ENCODE measurements at regions not wholly inside any gene's neighbourhood (a gene's known extent, or its start where the extent isn't known, plus 50 kb on each side); places are given as distances from the start of the nearest gene placed in this dataset.

- H2AFZ ChIP-seq (ENCODE audit: low read depth, low read length), result no peak overlapping the region
- no peaks in the 10 kb centered on the region for H3K36me3 ChIP-seq (replicated peaks; ENCODE audit: low read depth, low read length)
- no peaks in the 10 kb centered on the region for H3K79me2 ChIP-seq (ENCODE audit: low read length)
- H3K9ac ChIP-seq (ENCODE audit: low read length), result no peak overlapping the region
- H4K20me1 ChIP-seq (ENCODE audit: insufficient read depth, low read length), result no peaks in the 10 kb centered on the region
- TF ChIP-seq CTCF (IDR thresholded peaks at IDR 0.05; ENCODE audit: low read depth, low read length), result no peak
- no peak for TF ChIP-seq EZH2phosphoT487 (IDR thresholded peaks at IDR 0.05; ENCODE audit: low read depth)
- H3K27me3 ChIP-seq (ENCODE audit: low read depth, low read length), result no peaks in the 10 kb centered on the region
- no peak overlapping the region for H3K4me2 ChIP-seq (ENCODE audit: low read length)
- H3K4me1 ChIP-seq (ENCODE audit: low read length), result no peaks in the 10 kb centered on the region
- no peak overlapping the region for H3K27ac ChIP-seq (ENCODE audit: low read length)
- H3K9me3 ChIP-seq (ENCODE audit: insufficient read depth, low read length), result no peaks in the 10 kb centered on the region
- no peak overlapping the region for H3K4me3 ChIP-seq (ENCODE audit: low read length)
Observed at GRCh38 chr2:35251156-35251555, 1104.4 kb upstream of the CRIM1 start.

- Histone ChIP-seq H3K36me3 (replicated peaks; ENCODE audit: low read depth, low read length) (no peaks in the 10 kb centered on the region), H2AFZ (ENCODE audit: low read depth, low read length) (no peak overlapping the region), H3K9ac (ENCODE audit: low read length) (no peak overlapping the region), H3K79me2 (ENCODE audit: low read length) (no peaks in the 10 kb centered on the region), H3K27me3 (ENCODE audit: low read depth, low read length) (no peaks in the 10 kb centered on the region), H3K27ac (ENCODE audit: low read length) (no peak overlapping the region), H4K20me1 (ENCODE audit: insufficient read depth, low read length) (no peaks in the 10 kb centered on the region), H3K9me3 (ENCODE audit: insufficient read depth, low read length) (no peaks in the 10 kb centered on the region), H3K4me1 (ENCODE audit: low read length) (no peaks in the 10 kb centered on the region), H3K4me3 (ENCODE audit: low read length) (no peak overlapping the region), H3K4me2 (ENCODE audit: low read length) (no peak overlapping the region)
- TF ChIP-seq CTCF (IDR thresholded peaks at IDR 0.05; ENCODE audit: low read depth, low read length) (no peak), EZH2phosphoT487 (IDR thresholded peaks at IDR 0.05; ENCODE audit: low read depth) (no peak)
Observed at GRCh38 chr2:35246702-35247101, 1108.9 kb upstream of the CRIM1 start.

GRCh38 chr2:35228584-35228983 lies 1127.0 kb upstream of the CRIM1 start:
- no peak for TF ChIP-seq EZH2phosphoT487 (IDR thresholded peaks at IDR 0.05; ENCODE audit: low read depth)
- no peak for TF ChIP-seq CTCF (IDR thresholded peaks at IDR 0.05; ENCODE audit: low read depth, low read length)
- no peaks in the 10 kb centered on the region for H3K36me3 ChIP-seq (replicated peaks; ENCODE audit: low read depth, low read length)
- H4K20me1 ChIP-seq (ENCODE audit: insufficient read depth, low read length), result no peaks in the 10 kb centered on the region
- H3K9ac ChIP-seq (ENCODE audit: low read length), result no peak overlapping the region
- H3K4me1 ChIP-seq (ENCODE audit: low read length), result no peaks in the 10 kb centered on the region
- H3K79me2 ChIP-seq (ENCODE audit: low read length), result no peaks in the 10 kb centered on the region
- H3K4me2 ChIP-seq (ENCODE audit: low read length), result no peak overlapping the region
- H3K9me3 ChIP-seq (ENCODE audit: insufficient read depth, low read length), result no peaks in the 10 kb centered on the region
- H3K4me3 ChIP-seq (ENCODE audit: low read length), result no peak overlapping the region
- no peak overlapping the region for H3K27ac ChIP-seq (ENCODE audit: low read length)
- H3K27me3 ChIP-seq (ENCODE audit: low read depth, low read length), result no peaks in the 10 kb centered on the region
- H2AFZ ChIP-seq (ENCODE audit: low read depth, low read length), result no peak overlapping the region

GRCh38 chr2:35220461-35220860 lies 1135.1 kb upstream of the CRIM1 start:
- Histone ChIP-seq H2AFZ (ENCODE audit: low read depth, low read length) (no peak overlapping the region), H3K27ac (ENCODE audit: low read length) (no peak overlapping the region), H3K4me1 (ENCODE audit: low read length) (no peaks in the 10 kb centered on the region), H3K79me2 (ENCODE audit: low read length) (no peaks in the 10 kb centered on the region), H3K4me2 (ENCODE audit: low read length) (no peak overlapping the region), H3K27me3 (ENCODE audit: low read depth, low read length) (no peaks in the 10 kb centered on the region), H3K36me3 (replicated peaks; ENCODE audit: low read depth, low read length) (no peaks in the 10 kb centered on the region), H3K4me3 (ENCODE audit: low read length) (no peak overlapping the region), H4K20me1 (ENCODE audit: insufficient read depth, low read length) (no peaks in the 10 kb centered on the region), H3K9me3 (ENCODE audit: insufficient read depth, low read length) (no peaks in the 10 kb centered on the region), H3K9ac (ENCODE audit: low read length) (no peak overlapping the region)
- TF ChIP-seq EZH2phosphoT487 (IDR thresholded peaks at IDR 0.05; ENCODE audit: low read depth) (no peak), CTCF (IDR thresholded peaks at IDR 0.05; ENCODE audit: low read depth, low read length) (no peak)

All from OCI-LY3 (cell line).